GM20000 (cell line): ENCODE measurements at regions not wholly inside any gene's neighbourhood (a gene's known extent, or its start where the extent isn't known, plus 50 kb on each side); places are given as distances from the start of the nearest gene placed in this dataset.

Source experiments
- DNase-seq: peaks from one replicate; pipeline ENCODE4 v3.0.0; 2012; ENCODE audit warnings: low spot score
- TF ChIP-seq, protein P1 (sequence below): IDR thresholded peaks from 2 replicates; pipeline ENCODE4 v1.5.1; 2012; ENCODE audit warnings: mild to moderate bottlenecking, control low read depth; ENCODE audit errors: extremely low read depth, missing control alignments

DNA sequence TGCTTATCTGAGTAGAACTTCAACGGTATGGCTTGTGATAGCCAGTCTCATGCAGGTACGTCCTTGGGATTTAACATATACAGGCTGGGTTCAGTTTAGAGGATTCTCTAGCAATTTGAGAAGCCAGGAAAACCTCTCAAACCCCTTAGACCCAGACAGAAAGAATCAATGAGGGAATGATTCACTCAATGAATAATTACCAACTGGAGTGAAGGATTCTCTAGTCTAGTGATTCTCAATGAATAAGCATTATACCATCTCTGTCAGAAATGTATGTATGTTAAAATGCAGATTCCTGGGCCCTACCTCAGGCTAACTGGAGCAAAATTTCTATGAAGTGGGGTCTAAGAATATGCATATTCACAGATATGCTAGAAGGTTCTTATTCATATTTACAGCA is 54.5 kb upstream of the APP start:
- TF ChIP-seq, protein P1, sequence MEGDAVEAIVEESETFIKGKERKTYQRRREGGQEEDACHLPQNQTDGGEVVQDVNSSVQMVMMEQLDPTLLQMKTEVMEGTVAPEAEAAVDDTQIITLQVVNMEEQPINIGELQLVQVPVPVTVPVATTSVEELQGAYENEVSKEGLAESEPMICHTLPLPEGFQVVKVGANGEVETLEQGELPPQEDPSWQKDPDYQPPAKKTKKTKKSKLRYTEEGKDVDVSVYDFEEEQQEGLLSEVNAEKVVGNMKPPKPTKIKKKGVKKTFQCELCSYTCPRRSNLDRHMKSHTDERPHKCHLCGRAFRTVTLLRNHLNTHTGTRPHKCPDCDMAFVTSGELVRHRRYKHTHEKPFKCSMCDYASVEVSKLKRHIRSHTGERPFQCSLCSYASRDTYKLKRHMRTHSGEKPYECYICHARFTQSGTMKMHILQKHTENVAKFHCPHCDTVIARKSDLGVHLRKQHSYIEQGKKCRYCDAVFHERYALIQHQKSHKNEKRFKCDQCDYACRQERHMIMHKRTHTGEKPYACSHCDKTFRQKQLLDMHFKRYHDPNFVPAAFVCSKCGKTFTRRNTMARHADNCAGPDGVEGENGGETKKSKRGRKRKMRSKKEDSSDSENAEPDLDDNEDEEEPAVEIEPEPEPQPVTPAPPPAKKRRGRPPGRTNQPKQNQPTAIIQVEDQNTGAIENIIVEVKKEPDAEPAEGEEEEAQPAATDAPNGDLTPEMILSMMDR = no peak
- no peak for DNase-seq

DNA sequence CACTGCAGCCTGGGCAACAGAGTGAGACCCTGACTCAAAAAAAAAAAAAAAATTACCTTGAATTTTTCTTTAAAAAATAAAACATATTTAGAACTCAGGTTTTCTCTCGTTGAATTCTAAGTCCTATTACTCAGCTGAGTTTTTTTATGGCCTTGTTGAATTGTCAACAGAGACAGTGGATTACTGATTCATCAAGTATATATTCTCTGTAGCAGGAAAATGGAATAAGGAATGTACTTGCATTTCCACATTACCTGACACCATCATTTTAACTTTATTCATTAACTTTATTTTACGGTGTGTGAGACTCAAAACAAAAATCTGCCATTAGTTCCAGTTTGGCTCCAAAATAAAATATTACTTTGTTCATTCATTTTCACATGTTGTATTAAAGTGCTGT is 53.8 kb upstream of the APP start:
- TF ChIP-seq, protein P1 = no peak
- DNase-seq = no peak
